H1 (cell line): ENCODE measurements at regions not wholly inside any gene's neighbourhood (a gene's known extent, or its start where the extent isn't known, plus 50 kb on each side); places are given as distances from the start of the nearest gene placed in this dataset.
"Not testable (repeated sequence)": the region's sequence is repeated elsewhere in the genome, so short reads cannot be mapped to it uniquely, and the experiment has no call there.

Experiments used
- CTCF ChIA-PET: fragments of 300-600 bp; sonication (Branson Sonifier 250); formaldehyde crosslinking; loops from one replicate; lab custom pipeline; 2021; ENCODE audit not compliant: partially characterized antibody; lab: Charles Lee
- POLR2A ChIA-PET: fragments of 300-600 bp; sonication (Branson Sonifier 250); formaldehyde crosslinking; loops from one replicate; lab custom pipeline; 2021; ENCODE audit warnings: inconsistent platforms; ENCODE audit not compliant: partially characterized antibody; lab: Charles Lee
- DNase-seq, 2 experiments: peaks; one replicate each; pipeline versions ENCODE4 v3.0.0 to v3.0.0-alpha.2; 2010 to 2022; ENCODE audit warnings: low spot score in 2 of 2, low read depth in 1 of 2, mixed read lengths in 1 of 2
- FAIRE-seq: peaks from 2 replicates; lab custom pipeline; 2011; peaks lifted over from hg19 to GRCh38; lab: Jason Lieb, UNC
- H2AFZ ChIP-seq: 2 replicates; pipeline ENCODE4 v1.8.1; 2012; ENCODE audit warnings: low read length, inconsistent platforms
- H2AK5ac ChIP-seq: 2 replicates; pipeline ENCODE4 v1.6.1; 2013; ENCODE audit warnings: low read depth, low read length
- H2BK120ac ChIP-seq: replicated peaks from 2 replicates; pipeline ENCODE3; 2013; ENCODE audit warnings: low read depth, low read length, inconsistent platforms
- H2BK12ac ChIP-seq: 2 replicates; pipeline ENCODE4 v1.6.1; 2013; ENCODE audit warnings: low read depth, low read length
- H2BK15ac ChIP-seq: 2 replicates; pipeline ENCODE4 v1.6.1; 2013; ENCODE audit warnings: low read length
- H2BK20ac ChIP-seq: 2 replicates; pipeline ENCODE4 v1.6.1; 2013; ENCODE audit warnings: low read length
- H2BK5ac ChIP-seq: 2 replicates; pipeline ENCODE4 v1.6.1; 2013; ENCODE audit warnings: low read depth, low read length
- H3K14ac ChIP-seq: 2 replicates; pipeline ENCODE4 v1.6.1; 2013; ENCODE audit warnings: inconsistent platforms; ENCODE audit not compliant: insufficient read length
- H3K18ac ChIP-seq: 2 replicates; pipeline ENCODE4 v1.6.1; 2013; ENCODE audit warnings: low read length; ENCODE audit errors: extremely low read depth
- H3K23ac ChIP-seq: 2 replicates; pipeline ENCODE4 v1.6.1; 2013; ENCODE audit warnings: inconsistent platforms; ENCODE audit not compliant: insufficient read length
- H3K23me2 ChIP-seq: 2 replicates; pipeline ENCODE4 v1.6.1; 2013; ENCODE audit warnings: low read depth, low read length
- H3K27ac ChIP-seq: 2 replicates; pipeline ENCODE4 v1.6.1; 2011; ENCODE audit warnings: low read depth, low read length, inconsistent platforms
- H3K27me3 ChIP-seq, 4 experiments: replicated peaks in 1 of 4; 1 replicate in 1 of 4; 2 replicates in 3 of 4; pipeline versions ENCODE4 v1.6.1 to v1.8.1; 2011 to 2013; ENCODE audit warnings: low read length in 3 of 4, mild to moderate bottlenecking in 3 of 4, inconsistent platforms in 2 of 4, mixed read lengths in 2 of 4, moderate library complexity in 1 of 4; ENCODE audit not compliant: control insufficient read depth in 3 of 4, insufficient read depth in 3 of 4; ENCODE audit errors: extremely low read depth in 1 of 4
- H3K36me3 ChIP-seq, 4 experiments: 2 replicates each; pipeline versions ENCODE4 v1.6.1 to v1.8.1; 2011 to 2013; ENCODE audit warnings: mild to moderate bottlenecking in 4 of 4, low read length in 3 of 4, moderate library complexity in 2 of 4, control low read depth in 1 of 4, inconsistent platforms in 1 of 4; ENCODE audit not compliant: insufficient read depth in 4 of 4, control insufficient read depth in 2 of 4
- H3K4ac ChIP-seq: replicated peaks from 2 replicates; pipeline ENCODE3; 2013; ENCODE audit warnings: low read length, low read depth, mixed read lengths, inconsistent platforms; ENCODE audit not compliant: insufficient read length
- H3K4me1 ChIP-seq, 4 experiments: replicated peaks in 1 of 4; 1 replicate in 1 of 4; 2 replicates in 3 of 4; pipeline versions ENCODE4 v1.6.1 to v1.8.1; 2011 to 2013; ENCODE audit warnings: low read length in 3 of 4, inconsistent platforms in 2 of 4, mixed read lengths in 1 of 4; ENCODE audit not compliant: insufficient read depth in 4 of 4, control insufficient read depth in 3 of 4
- H3K4me2 ChIP-seq, 2 experiments: 2 replicates each; pipeline versions ENCODE4 v1.6.1 to v1.8.1; 2011 to 2013; ENCODE audit warnings: low read depth in 2 of 2, low read length in 2 of 2, control low read depth in 1 of 2, inconsistent platforms in 1 of 2, mild to moderate bottlenecking in 1 of 2; ENCODE audit not compliant: insufficient read depth in 1 of 2
- H3K4me3 ChIP-seq, 4 experiments: fragments of 200-600, 300-600 bp in 1 of 4; sonication (generic), shearing (Covaris generic), sonication (Bioruptor Twin) in 1 of 4; 2 replicates each; pipeline versions ENCODE4 v1.5.1 to v1.8.1; 2011 to 2016; ENCODE audit warnings: low read length in 4 of 4, low read depth in 3 of 4, control low read depth in 2 of 4, inconsistent platforms in 2 of 4, mild to moderate bottlenecking in 2 of 4, mixed read lengths in 1 of 4, moderate library complexity in 1 of 4; ENCODE audit not compliant: insufficient read depth in 2 of 4; ENCODE audit errors: extremely low read depth in 1 of 4
- H3K56ac ChIP-seq: replicated peaks from 2 replicates; pipeline ENCODE3; 2013; ENCODE audit warnings: low read depth, mild to moderate bottlenecking, mixed read lengths, low read length, inconsistent platforms; ENCODE audit not compliant: insufficient read length
- H3K79me1 ChIP-seq: 2 replicates; pipeline ENCODE4 v1.6.1; 2013; ENCODE audit warnings: low read depth, low read length, control low read depth
- H3K79me2 ChIP-seq, 2 experiments: 2 replicates each; pipeline versions ENCODE4 v1.6.1 to v1.8.1; 2012 to 2013; ENCODE audit warnings: low read length in 2 of 2, mild to moderate bottlenecking in 2 of 2, inconsistent platforms in 1 of 2; ENCODE audit not compliant: insufficient read depth in 2 of 2, control insufficient read depth in 1 of 2
- H3K9ac ChIP-seq, 4 experiments: replicated peaks in 1 of 4; 1 replicate in 1 of 4; 2 replicates in 3 of 4; pipeline versions ENCODE4 v1.6.1 to v1.8.1; 2011 to 2013; ENCODE audit warnings: low read depth in 3 of 4, low read length in 3 of 4, control low read depth in 2 of 4, mild to moderate bottlenecking in 2 of 4, moderate library complexity in 2 of 4, inconsistent platforms in 1 of 4; ENCODE audit errors: extremely low read depth in 1 of 4
- H3K9me3 ChIP-seq, 2 experiments: 2 replicates each; pipeline versions ENCODE4 v1.6.1 to v1.8.1; 2012 to 2013; ENCODE audit warnings: mild to moderate bottlenecking in 2 of 2, moderate library complexity in 2 of 2, control low read depth in 1 of 2, inconsistent platforms in 1 of 2, low read depth in 1 of 2, low read length in 1 of 2, mixed read lengths in 1 of 2; ENCODE audit not compliant: insufficient read depth in 2 of 2
- H4K20me1 ChIP-seq, 2 experiments: replicated peaks in 1 of 2; 2 replicates each; pipeline versions ENCODE3 to v1.8.1; 2011 to 2013; ENCODE audit warnings: inconsistent platforms in 2 of 2, low read length in 2 of 2, mild to moderate bottlenecking in 1 of 2; ENCODE audit not compliant: insufficient read depth in 2 of 2, control insufficient read depth in 1 of 2
- H4K5ac ChIP-seq: 2 replicates; pipeline ENCODE4 v1.6.1; 2013; ENCODE audit warnings: low read length, low read depth, mixed read lengths, inconsistent platforms; ENCODE audit not compliant: insufficient read length
- H4K8ac ChIP-seq: 2 replicates; pipeline ENCODE4 v1.8.0; 2013; ENCODE audit warnings: mild to moderate bottlenecking, moderate library complexity, low read length, inconsistent platforms; ENCODE audit not compliant: insufficient read depth; ENCODE audit errors: extremely low read depth
- H4K91ac ChIP-seq: replicated peaks from 2 replicates; pipeline ENCODE3; 2013; ENCODE audit warnings: low read length, mixed read lengths, inconsistent platforms; ENCODE audit not compliant: insufficient read length
- WGBS, 2 experiments: shearing (Covaris generic) in 1 of 2; methylation state at CpG; one replicate each; pipeline versions ENCODE4 v1.1.6 to v1.1.7; 2013 to 2015; ENCODE audit warnings: low lambda C conversion rate in 2 of 2, mixed read lengths in 2 of 2, inconsistent platforms in 1 of 2, low coverage in 1 of 2, missing lambda C conversion rate in 1 of 2; ENCODE audit not compliant: insufficient replicate concordance in 2 of 2, insufficient coverage in 1 of 2, insufficient read length in 1 of 2; ENCODE audit errors: extremely low coverage in 1 of 2, missing lambda C conversion rate in 1 of 2; 5-methylcytosine and 5-hydroxymethylcytosine counted together

DNA sequence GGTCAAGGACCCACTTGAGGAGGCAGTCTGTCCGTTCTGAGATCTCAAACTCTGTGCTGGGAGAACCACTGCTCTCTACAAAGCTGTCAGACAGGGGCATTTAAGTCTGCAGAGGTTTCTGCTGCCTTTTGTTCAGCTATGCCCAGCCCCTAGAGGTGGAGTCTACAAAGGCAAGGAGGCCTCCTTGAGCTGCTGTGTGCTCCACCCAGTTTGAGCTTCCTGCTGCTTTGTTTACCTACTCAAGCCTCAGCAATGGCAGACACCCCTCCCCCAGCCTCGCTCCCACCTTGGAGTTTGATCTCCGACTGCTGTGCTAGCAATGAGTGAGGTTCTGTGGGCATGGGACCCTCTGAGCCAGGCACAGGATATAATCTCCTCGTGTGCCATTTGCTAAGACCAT is 156.8 kb upstream of the ARPP21 start:
- DNase-seq, FAIRE-seq: not testable (repeated sequence)
- CTCF ChIA-PET, result interaction anchor here (0.8 to 1.0 kb wide), 2 partner anchors 118 to 739 kb away, joined by 3 read pairs; no protein-coding TSS in a partner anchor

More for the DNA sequence above, 156.8 kb upstream of the ARPP21 start:
- H4K20me1 ChIP-seq, H2AK5ac ChIP-seq, H4K91ac ChIP-seq, POLR2A ChIA-PET, H2BK15ac ChIP-seq, H3K56ac ChIP-seq, H3K4me2 ChIP-seq, H3K27me3 ChIP-seq, H3K36me3 ChIP-seq, H4K8ac ChIP-seq, H3K9me3 ChIP-seq, H3K18ac ChIP-seq, H3K23me2 ChIP-seq, H2BK5ac ChIP-seq, H3K4me3 ChIP-seq, H3K14ac ChIP-seq, H3K23ac ChIP-seq, H3K4me1 ChIP-seq, H3K79me2 ChIP-seq, H2BK20ac ChIP-seq, H3K4ac ChIP-seq, H4K5ac ChIP-seq, H3K79me1 ChIP-seq, H2BK120ac ChIP-seq, H2BK12ac ChIP-seq, H2AFZ ChIP-seq, H3K9ac ChIP-seq, H3K27ac ChIP-seq: not testable (repeated sequence)
- 80% methylated on average over 4 of the region's 4 CpGs; no CpG with 5 or more reads in 1 of the 2 experiments for WGBS, 2 experiments
